ENCODE measurements at regions not wholly inside any gene's neighbourhood (a gene's known extent, or its start where the extent isn't known, plus 50 kb on each side); places are given as distances from the start of the nearest gene placed in this dataset.

DNA sequence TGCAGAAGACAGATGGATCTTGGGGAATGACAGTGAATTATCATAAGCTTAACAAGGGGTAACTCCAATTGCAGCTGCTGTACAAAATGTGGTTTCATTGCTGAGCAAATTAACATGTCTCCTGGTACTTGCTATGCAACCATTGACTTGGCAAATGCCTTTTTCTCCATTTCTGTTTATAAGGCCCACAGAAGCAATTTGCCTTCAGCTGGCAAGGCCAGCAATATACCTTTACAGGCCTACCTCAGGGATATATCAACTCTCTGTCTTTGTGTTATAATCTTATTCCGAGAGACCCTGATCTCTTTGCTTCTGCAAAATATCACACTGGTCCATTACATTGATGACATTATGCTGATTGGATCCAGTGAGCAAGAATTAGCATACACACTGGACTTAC lies 52.7 kb upstream of the KIAA0040 start:
- H3K27ac ChIP-seq, result no peak overlapping the region
- ChIA-PET CTCF (interaction anchor here (1.0 kb wide), 1 partner anchor 24 kb away, joined by 3 read pairs; no protein-coding TSS in a partner anchor), POLR2A (ENCODE audit: low non-redundant PET) (no interaction called here)
- TF ChIP-seq, protein P1, sequence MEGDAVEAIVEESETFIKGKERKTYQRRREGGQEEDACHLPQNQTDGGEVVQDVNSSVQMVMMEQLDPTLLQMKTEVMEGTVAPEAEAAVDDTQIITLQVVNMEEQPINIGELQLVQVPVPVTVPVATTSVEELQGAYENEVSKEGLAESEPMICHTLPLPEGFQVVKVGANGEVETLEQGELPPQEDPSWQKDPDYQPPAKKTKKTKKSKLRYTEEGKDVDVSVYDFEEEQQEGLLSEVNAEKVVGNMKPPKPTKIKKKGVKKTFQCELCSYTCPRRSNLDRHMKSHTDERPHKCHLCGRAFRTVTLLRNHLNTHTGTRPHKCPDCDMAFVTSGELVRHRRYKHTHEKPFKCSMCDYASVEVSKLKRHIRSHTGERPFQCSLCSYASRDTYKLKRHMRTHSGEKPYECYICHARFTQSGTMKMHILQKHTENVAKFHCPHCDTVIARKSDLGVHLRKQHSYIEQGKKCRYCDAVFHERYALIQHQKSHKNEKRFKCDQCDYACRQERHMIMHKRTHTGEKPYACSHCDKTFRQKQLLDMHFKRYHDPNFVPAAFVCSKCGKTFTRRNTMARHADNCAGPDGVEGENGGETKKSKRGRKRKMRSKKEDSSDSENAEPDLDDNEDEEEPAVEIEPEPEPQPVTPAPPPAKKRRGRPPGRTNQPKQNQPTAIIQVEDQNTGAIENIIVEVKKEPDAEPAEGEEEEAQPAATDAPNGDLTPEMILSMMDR (conservative IDR thresholded peaks at IDR 0.05; ENCODE audit: low read depth), result no peak
- no peak for DNase-seq (ENCODE audit: low spot score)

DNA sequence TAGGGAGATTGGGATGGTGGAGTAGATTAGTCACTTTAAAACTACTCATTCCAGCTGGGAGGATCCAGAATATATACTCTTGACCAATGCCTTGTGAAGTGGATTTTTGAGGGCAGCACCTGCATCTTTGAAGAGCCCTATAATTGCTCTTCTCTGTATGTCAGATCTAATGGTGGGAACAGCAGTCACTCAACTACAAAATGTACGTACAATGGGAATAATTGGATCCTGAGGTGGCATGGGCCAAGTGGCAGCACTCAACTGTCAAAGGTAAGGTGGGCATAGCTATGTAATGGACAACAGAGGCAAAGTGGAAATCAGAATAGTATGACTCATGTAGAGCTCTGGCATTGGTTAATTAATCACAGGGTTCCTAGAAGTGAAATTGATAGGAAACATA lies 51.6 kb upstream of the KIAA0040 start:
- no peak overlapping the region for H3K27ac ChIP-seq
- DNase-seq (ENCODE audit: low spot score), result no peak
- POLR2A ChIA-PET (ENCODE audit: low non-redundant PET), result no interaction called here
- CTCF ChIA-PET, result no interaction called here
- TF ChIP-seq, protein P1 (conservative IDR thresholded peaks at IDR 0.05; ENCODE audit: low read depth), result no peak
